HG03575 (cell line): ENCODE measurements at regions not wholly inside any gene's neighbourhood (a gene's known extent, or its start where the extent isn't known, plus 50 kb on each side); places are given as distances from the start of the nearest gene placed in this dataset.
"Not testable (repeated sequence)": the region's sequence is repeated elsewhere in the genome, so short reads cannot be mapped to it uniquely, and the experiment has no call there.

Source experiments
- ATAC-seq: cut with Tn5 transposase; IDR thresholded peaks from one replicate; pipeline ENCODE4 v1.9.1; 2021; ENCODE audit not compliant: unreplicated experiment, insufficient number of reproducible peaks, low FRiP score; ENCODE audit errors: extremely low read depth

DNA sequence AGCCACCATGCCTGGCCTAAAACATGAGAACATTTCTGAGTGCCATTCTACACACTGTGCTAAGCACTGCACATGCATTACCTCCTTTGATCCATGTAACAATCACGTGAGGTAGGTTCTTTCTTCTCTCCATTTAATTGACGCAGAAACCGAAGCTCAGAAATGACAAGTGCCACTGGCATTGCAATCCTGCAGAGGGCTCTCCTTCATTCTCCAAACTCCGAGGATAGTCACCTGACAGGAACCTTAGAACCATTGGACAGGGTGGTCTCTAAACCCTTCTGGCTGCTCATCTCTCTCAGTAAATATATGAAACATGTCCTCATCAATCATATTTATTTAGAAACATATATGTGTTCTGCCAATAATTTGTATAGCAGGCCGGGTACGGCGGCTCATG lies 167.1 kb upstream of the JUN start:
- ATAC-seq: no peak

DNA sequence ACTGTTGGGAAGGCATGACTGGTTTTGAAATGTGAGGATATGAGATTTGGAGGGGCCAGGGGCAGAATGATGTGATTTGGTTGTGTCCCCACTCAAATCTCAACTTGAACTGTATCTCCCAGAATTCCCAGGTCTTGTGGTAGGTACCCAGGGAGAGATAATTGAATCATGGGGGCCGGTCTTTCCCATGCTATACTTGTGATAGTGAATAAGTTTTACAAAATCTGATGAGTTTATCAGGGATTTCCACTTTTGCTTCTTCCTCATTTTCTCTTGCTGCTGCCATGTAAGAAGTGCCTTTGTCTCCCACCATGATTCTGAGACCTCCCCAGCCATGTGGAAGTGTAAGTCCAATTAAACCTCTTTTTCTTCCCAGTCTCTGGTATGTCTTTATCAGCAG lies 170.1 kb upstream of the JUN start:
- not testable (repeated sequence) for ATAC-seq

DNA sequence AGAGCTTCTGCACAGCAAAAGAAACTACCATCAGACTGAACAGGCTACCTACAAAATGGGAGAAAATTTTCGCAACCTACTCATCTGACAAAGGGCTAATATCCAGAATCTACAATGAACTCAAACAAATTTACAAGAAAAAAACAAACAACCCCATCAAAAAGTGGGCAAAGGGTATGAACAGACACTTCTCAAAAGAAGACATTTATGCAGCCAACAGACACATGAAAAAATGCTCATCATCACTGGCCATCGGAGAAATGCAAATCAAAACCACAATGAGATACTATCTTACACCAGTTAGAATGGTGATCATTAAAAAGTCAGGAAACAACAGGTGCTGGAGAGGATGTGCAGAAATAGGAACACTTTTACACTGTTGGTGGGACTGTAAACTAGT lies 179.4 kb upstream of the JUN start:
- not testable (repeated sequence) for ATAC-seq

DNA sequence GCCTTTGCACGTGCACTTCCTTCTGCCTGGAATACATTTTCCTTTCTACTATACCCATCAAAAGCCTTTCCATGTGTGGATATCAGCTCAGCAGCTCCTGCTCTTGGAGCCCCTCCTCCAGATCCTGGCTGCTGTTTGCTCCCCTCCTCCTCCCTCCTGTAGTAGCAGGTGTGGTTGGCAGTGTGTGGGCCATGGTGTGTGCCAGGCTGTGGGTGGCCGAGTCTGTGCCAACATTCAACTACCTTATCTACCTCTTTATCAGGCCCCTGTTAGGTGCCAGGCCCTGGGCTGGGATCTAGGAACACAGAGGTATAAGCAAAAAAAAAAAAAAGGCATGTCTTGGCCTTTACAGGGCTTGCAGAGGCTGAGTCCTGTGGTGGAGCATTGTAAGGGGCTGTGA lies 180.6 kb upstream of the JUN start:
- ATAC-seq: no peak

- ATAC-seq: no peak
These were observed 181.0 kb upstream of the JUN start for GRCh38 chr1:58964880-58965279.

DNA sequence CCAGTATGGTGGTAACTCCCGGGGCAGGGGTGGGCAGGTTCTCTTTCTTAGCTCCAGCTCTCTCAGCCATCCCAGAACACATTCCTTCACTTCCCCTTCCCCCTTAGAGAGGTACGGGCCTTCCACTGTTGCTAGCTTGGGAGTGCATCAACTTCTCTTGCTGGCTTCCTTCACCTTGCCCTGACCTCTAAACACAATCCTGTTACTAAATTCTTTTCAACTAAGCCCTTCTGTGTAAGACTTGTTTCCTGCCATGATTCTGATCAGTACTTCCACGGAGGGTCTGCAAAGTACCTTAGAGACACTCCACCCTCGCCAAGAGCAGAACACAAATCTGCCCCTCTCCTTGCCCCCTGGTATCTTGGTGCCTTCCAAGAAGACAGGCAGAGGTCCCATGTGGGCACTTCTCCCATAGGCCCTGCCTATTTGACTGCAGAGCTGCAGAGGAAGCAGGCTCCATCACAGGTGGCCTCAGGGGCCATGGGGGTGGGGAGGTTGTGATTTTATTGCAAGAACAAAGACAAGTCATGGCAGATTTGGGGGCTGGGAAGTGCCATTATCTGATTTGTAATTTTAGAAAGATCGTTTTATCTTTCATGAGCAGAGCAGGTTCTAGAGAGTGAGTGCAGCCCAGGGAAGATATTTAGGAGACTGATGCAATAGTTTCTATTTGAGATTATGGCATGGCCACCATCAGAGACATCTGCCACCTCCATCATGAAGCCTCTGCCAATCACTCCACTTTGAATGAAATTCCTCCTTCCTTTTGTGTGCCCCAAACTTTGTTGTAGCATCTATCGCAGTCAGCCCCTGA lies 182.5 kb upstream of the JUN start:
- no peak for ATAC-seq

- no peak for ATAC-seq
These were observed 183.3 kb upstream of the JUN start for GRCh38 chr1:58966917-58967740.

DNA sequence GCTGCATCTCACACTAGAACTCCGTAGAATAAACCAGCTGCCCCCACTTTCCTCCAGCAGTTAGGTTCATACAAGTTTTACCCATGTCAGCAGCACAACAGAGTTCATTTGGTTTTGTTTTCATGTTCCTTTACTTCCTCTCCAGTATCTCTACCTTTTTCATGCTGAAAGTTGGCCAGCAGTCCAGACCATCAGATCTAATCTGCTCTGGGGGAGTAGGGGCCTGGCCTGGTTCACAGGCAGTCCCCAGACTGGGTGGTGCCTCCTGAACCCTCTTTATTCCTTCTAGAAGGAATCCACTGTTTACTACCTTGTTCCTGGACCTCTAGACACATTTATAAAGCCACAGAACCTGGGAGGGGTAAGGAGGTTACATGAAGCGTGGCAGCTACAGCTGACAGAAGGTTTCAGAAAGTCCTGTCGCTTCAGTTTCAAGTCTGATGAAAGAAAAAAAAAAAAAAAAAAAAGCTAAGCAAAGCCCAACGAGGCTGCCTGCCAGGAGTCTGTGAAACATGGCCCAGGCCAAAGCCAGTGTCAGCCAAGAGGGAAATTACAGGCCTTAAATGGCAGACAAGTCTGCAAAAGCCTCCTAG lies 184.6 kb upstream of the JUN start:
- peak; percentile 80 for ATAC-seq

GRCh38 chr1:58969176-58969575 lies 185.3 kb upstream of the JUN start:
- not testable (repeated sequence) for ATAC-seq

DNA sequence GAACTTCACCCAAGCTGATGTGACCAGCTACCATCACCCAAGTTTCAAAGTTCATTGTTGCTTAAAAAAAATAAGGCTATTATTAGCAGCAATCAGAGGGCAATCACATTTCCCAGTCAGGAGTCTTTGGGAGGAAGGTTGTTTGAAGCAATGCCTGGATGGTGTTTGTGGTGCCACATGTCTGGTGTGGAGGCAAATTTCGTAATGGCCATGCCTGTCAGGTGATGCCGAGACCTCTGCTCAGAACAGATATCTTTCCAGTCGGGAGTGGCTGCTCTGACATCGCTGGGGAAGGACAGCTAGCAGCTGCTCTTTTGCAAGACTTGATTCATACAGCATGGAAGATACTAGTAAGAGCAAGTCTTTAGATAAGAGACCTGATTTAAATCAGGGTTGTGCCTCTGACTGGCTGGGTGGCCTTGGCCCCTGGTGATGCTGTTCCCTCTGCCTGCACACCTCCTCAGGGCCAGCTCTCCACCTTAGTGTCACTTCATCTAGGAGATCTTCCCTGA lies 187.8 kb upstream of the JUN start:
- ATAC-seq: no peak

DNA sequence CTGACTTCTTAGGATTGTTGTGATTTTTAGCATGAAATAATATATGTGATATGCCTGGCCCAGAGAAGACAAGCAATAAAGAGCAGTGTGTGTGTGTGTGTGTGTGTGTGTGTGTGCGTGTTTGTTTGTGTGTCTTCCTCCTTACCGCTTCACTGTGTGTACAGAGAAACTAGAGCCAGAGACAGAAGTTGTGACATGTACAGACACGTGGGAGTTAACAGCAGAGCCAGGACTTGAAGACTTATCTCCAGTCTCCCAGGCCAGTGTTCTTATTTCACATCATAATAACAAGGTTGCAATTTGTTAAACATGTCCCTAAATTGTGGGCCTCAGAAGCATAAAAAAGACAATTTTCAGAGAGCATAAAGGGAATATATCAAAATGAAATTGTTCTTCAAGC lies 192.0 kb upstream of the JUN start:
- no peak for ATAC-seq

- ATAC-seq: no peak
These were observed 192.4 kb upstream of the JUN start for GRCh38 chr1:58976294-58976693.

DNA sequence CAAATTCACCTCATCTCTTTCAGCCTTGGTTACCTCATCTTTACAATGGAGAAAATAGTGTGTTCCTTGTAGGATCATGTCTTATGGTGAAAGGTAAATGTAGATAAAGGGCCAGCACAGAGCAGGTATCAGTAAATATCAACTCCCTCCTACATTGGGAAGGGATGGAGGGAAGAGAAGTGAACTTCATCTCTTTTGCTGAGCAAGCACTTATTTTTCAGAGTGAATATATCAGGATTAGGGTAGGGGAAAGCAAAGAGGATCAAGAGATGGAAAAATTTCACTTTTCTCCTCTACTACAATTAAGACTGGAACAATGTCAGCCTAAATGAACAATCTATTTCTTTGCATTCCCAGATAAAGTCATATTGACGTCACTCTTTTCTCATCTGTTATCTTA lies 193.8 kb upstream of the JUN start:
- ATAC-seq: no peak

DNA sequence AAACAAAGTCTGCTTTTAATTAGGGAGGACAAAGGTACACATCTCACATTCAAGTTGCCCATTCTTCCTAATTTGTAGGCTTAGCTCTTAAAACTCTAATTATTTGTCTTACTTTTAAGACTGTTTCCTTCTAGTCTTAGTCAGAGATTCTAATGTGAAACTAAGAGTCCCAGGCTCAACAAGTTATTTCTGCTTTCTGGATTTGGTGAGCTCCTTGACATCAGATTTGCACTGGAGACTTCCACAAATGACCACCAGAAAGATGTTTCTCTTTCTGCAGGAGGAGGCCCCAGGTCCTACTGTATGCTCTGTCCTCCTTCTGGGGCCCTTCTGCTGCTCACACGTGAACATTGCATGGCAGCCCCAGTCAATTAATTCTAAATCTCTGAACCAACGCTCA lies 194.2 kb upstream of the JUN start:
- no peak for ATAC-seq

GRCh38 chr1:58979086-58979485 lies 195.2 kb upstream of the JUN start:
- ATAC-seq: no peak

GRCh38 chr1:58979677-58980076 lies 195.8 kb upstream of the JUN start:
- no peak for ATAC-seq

DNA sequence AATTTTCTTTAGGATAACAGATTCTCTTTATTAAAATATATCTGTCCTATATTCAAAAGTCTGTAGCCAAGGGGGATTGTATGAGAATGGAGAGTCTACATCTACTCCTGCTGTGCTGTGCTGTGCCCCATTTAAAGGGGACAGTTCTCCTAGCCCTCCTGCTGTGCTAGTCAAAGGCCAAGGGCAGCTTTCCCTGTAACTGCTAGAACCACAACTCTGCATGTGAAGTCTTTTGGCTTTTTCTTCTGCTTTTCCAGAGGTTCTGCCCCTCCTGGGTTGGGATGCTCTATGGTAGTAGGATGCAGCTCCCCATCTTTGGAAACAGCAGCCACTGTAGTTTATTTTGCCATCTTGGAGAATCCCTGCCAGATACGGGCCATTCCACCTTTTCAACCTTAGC lies 197.5 kb upstream of the JUN start:
- no peak for ATAC-seq

- no peak for ATAC-seq
These were observed 198.6 kb upstream of the JUN start for GRCh38 chr1:58982259-58982998.

- ATAC-seq: no peak
These were observed 199.3 kb upstream of the JUN start for GRCh38 chr1:58983162-58983561.
